K562 (cell line): ENCODE measurements at regions not wholly inside any gene's neighbourhood (a gene's known extent, or its start where the extent isn't known, plus 50 kb on each side); places are given as distances from the start of the nearest gene placed in this dataset.

ENCODE experiments used
- ATAC-seq: fragments of 200-7000 bp; cut with Tn5 transposase; 3 replicates; pipeline ENCODE4 v1.9.1; 2020; ENCODE audit warnings: moderate library complexity
- BruUV-seq: library from RNA; stranded (reverse); fragments of 400-500 nt; replicated peaks from 2 replicates; lab custom pipeline; 2021; lab: Mats Ljungman, UMichigan
- CTCF ChIA-PET: fragments of 300-600 bp; formaldehyde crosslinking; extraction: SDS; loops from one replicate; lab custom pipeline; 2021; ENCODE audit warnings: low intra/inter-chr PET ratio; lab: Yijun Ruan, JAX
- POLR2A ChIA-PET: fragments of 300-600, 350-650 bp; sonication (Branson Sonifier 250); formaldehyde crosslinking; extraction: SDS; loops from one replicate; lab custom pipeline; 2021; ENCODE audit warnings: antibody characterized with exemption, inconsistent platforms; lab: Yijun Ruan, JAX
- DNase-seq, 4 experiments: peaks; one replicate each; pipeline versions ENCODE4 v3.0.0 to v3.0.0-alpha.2; 2011 to 2018; ENCODE audit warnings: low spot score in 3 of 4, mixed read lengths in 3 of 4; ENCODE audit errors: extremely low read depth in 1 of 4
- FAIRE-seq: peaks from 2 replicates; lab custom pipeline; 2011; peaks lifted over from hg19 to GRCh38; lab: Jason Lieb, UNC
- H2AFZ ChIP-seq: 2 replicates; pipeline ENCODE4 v1.6.0; 2011; ENCODE audit warnings: low read depth, low read length, control low read depth, inconsistent platforms
- H3K27ac ChIP-seq: fragments of 200-600 bp; 3 replicates; pipeline ENCODE4 v1.8.0; 2011; ENCODE audit warnings: low read depth, mild to moderate bottlenecking, control low read depth, inconsistent platforms, low read length, moderate library complexity, mixed read lengths; ENCODE audit errors: extremely low read depth
- H3K27me3 ChIP-seq, 2 experiments: fragments of 300-600 bp in 1 of 2; 2 replicates in 1 of 2; 3 replicates in 1 of 2; pipeline versions ENCODE4 v1.6.0 to v1.8.0; 2011; ENCODE audit warnings: inconsistent platforms in 2 of 2, low read length in 2 of 2, mild to moderate bottlenecking in 1 of 2, mixed read lengths in 1 of 2, moderate library complexity in 1 of 2; ENCODE audit not compliant: control insufficient read depth in 2 of 2, insufficient read depth in 2 of 2
- H3K36me3 ChIP-seq: fragments of 300-600 bp; 3 replicates; pipeline ENCODE4 v1.8.0; 2011; ENCODE audit warnings: mild to moderate bottlenecking, low read length, inconsistent platforms; ENCODE audit not compliant: control insufficient read depth, insufficient read depth
- H3K4me1 ChIP-seq, 2 experiments: fragments of 200-600 bp in 1 of 2; replicated peaks in 1 of 2; 2 replicates in 1 of 2; 3 replicates in 1 of 2; pipeline versions ENCODE4 v1.5.1 to v1.8.0; 2011; ENCODE audit warnings: inconsistent platforms in 2 of 2, low read length in 2 of 2, mild to moderate bottlenecking in 1 of 2, mixed read lengths in 1 of 2, moderate library complexity in 1 of 2; ENCODE audit not compliant: control insufficient read depth in 2 of 2, insufficient read depth in 2 of 2
- H3K4me2 ChIP-seq: 2 replicates; pipeline ENCODE4 v1.6.1; 2011; ENCODE audit warnings: low read length, control low read depth, inconsistent platforms, mixed read lengths; ENCODE audit not compliant: insufficient read depth
- H3K4me3 ChIP-seq: fragments of 200-600 bp; sonication (generic), shearing (Covaris generic); 2 replicates; pipeline ENCODE4 v1.5.1; 2016; ENCODE audit warnings: control low read depth, inconsistent platforms
- H3K79me2 ChIP-seq: fragments of 200-600 bp; 3 replicates; pipeline ENCODE4 v1.8.0; 2011; ENCODE audit warnings: low read length, inconsistent platforms; ENCODE audit not compliant: control insufficient read depth, insufficient read depth
- H3K9ac ChIP-seq, 2 experiments: 2 replicates each; pipeline versions ENCODE4 v1.6.0 to v1.6.1; 2011; ENCODE audit warnings: low read depth in 2 of 2, low read length in 2 of 2, control low read depth in 1 of 2, inconsistent platforms in 1 of 2, mild to moderate bottlenecking in 1 of 2, mixed read lengths in 1 of 2; ENCODE audit not compliant: insufficient read depth in 1 of 2
- H3K9me1 ChIP-seq: one replicate; pipeline ENCODE4 v1.6.0; 2011; ENCODE audit warnings: inconsistent platforms, mild to moderate bottlenecking, low read length, moderate library complexity; ENCODE audit not compliant: control insufficient read depth, insufficient read depth
- H3K9me3 ChIP-seq: replicated peaks from 2 replicates; pipeline ENCODE4 v1.5.1; 2011; ENCODE audit warnings: low read depth, low read length, inconsistent platforms; ENCODE audit not compliant: control insufficient read depth, insufficient read depth
- H4K20me1 ChIP-seq: replicated peaks from 2 replicates; pipeline ENCODE4 v1.6.1; 2011; ENCODE audit warnings: low read length, inconsistent platforms, mixed read lengths; ENCODE audit not compliant: control insufficient read depth, insufficient read depth
- ADNP ChIP-seq: fragments of 200-800 bp; sonication (Bioruptor generic); IDR thresholded peaks from 2 replicates; pipeline ENCODE4 v1.6.1; 2016; ENCODE audit warnings: missing genetic modification characterization, missing compliant biosample characterization
- DLX4 ChIP-seq: fragments of 250-450 bp; sonication (Bioruptor Pico); IDR thresholded peaks from 2 replicates; pipeline ENCODE4 v1.6.1; 2021; ENCODE audit warnings: mild to moderate bottlenecking
- OTX1 ChIP-seq: fragments of 450-650 bp; formaldehyde crosslinking; IDR thresholded peaks from 2 replicates; pipeline ENCODE4 v1.4.0; 2022; ENCODE audit warnings: mild to moderate bottlenecking
- PHB2 ChIP-seq: fragments of 450-650 bp; IDR thresholded peaks from 2 replicates; pipeline ENCODE4 v1.6.1; 2017; ENCODE audit warnings: low read depth
- RBM22 ChIP-seq: fragments of 200-400 bp; formaldehyde crosslinking; IDR thresholded peaks from 2 replicates; pipeline ENCODE4 v1.6.1; 2018; ENCODE audit warnings: low read length, low read depth; ENCODE audit not compliant: poor library complexity, severe bottlenecking
- SAFB ChIP-seq: fragments of 200-400 bp; formaldehyde crosslinking; IDR thresholded peaks from 2 replicates; pipeline ENCODE4 v1.6.1; 2017; ENCODE audit warnings: low read depth, low read length, borderline replicate concordance
- TEAD1 ChIP-seq, 2 experiments: fragments of 450-650 bp in 1 of 2; sonication (generic) in 1 of 2; formaldehyde crosslinking; IDR thresholded peaks; 2 replicates each; pipeline versions ENCODE4 v1.4.0 to v1.8.0; 2020 to 2022; ENCODE audit warnings: mild to moderate bottlenecking in 2 of 2, missing genetic modification reagents in 1 of 2
- U2AF1 ChIP-seq: fragments of 200-400 bp; formaldehyde crosslinking; optimal IDR thresholded peaks from 2 replicates; pipeline ENCODE3; 2017; ENCODE audit warnings: mild to moderate bottlenecking, low read depth, low read length, moderate library complexity
- U2AF2 ChIP-seq: fragments of 200-400 bp; formaldehyde crosslinking; optimal IDR thresholded peaks from 2 replicates; pipeline ENCODE3; 2017; ENCODE audit warnings: low read depth, mild to moderate bottlenecking, low read length
- ZBTB7A ChIP-seq: IDR thresholded peaks from 2 replicates; pipeline ENCODE4 v1.6.1; 2011; ENCODE audit warnings: low read depth, mild to moderate bottlenecking, low read length, moderate library complexity, borderline replicate concordance; ENCODE audit not compliant: control insufficient read depth
- ZFPM2 ChIP-seq: fragments of 250-450 bp; sonication (Bioruptor Pico); IDR thresholded peaks from 2 replicates; pipeline ENCODE4 v1.5.1; 2022; ENCODE audit warnings: mild to moderate bottlenecking
- ZSCAN32 ChIP-seq: fragments of 450-650 bp; formaldehyde crosslinking; IDR thresholded peaks from 2 replicates; pipeline ENCODE4 v1.4.0; 2020; ENCODE audit warnings: mild to moderate bottlenecking, moderate library complexity
- WGBS: fragments of 100-300 bp; shearing (Covaris generic); methylation state at CpG from one replicate; pipeline ENCODE4 v1.1.6; 2016; ENCODE audit warnings: low coverage, mixed read lengths; ENCODE audit not compliant: insufficient coverage; ENCODE audit errors: missing lambda C conversion rate; 5-methylcytosine and 5-hydroxymethylcytosine counted together
- in situ Hi-C: fragments of 300-500 bp; cut with MboI; formaldehyde crosslinking; loops from 4 replicates; pipeline ENCODE4 v1.15.0; 2018; ENCODE audit warnings: inconsistent platforms, mixed read lengths
- intact Hi-C: fragments of 100-400 bp; cut with micrococcal nuclease; formaldehyde crosslinking; loops from 2 replicates; pipeline ENCODE4 v1.14.2; 2022

DNA sequence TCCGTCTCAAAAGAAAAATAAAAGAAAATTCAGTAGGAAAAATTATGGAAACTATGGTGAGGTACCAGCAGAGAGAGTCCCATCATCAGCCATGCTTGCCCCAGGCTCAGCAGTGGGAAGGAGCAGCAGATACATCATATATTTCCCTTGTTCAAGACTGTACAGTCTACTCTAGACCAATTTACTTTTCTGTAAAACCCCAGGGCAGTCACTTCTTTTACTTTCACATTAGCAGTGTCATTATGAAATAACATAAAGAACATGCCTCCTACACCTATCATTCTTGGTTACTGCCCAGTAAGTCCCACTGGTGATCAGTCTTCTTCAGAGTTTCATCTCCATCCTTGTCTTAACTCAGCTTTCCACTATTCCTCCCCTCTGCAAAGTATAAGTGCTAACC is 1145.0 kb downstream of the MAT2B start:
- Histone ChIP-seq H3K4me2 (no peak overlapping the region), H3K27me3 (no peaks in the 10 kb centered on the region), H4K20me1 (no peaks in the 10 kb centered on the region), H3K9ac (no peak overlapping the region), H3K27ac (no peak overlapping the region), H3K9me1 (no peaks in the 10 kb centered on the region), H3K79me2 (no peaks in the 10 kb centered on the region), H3K4me1 (no peaks in the 10 kb centered on the region), H3K4me3 (no peak overlapping the region), H2AFZ (no peak overlapping the region), H3K36me3 (no peaks in the 10 kb centered on the region), H3K9me3 (no peaks in the 10 kb centered on the region)
- no TSS peak for BruUV-seq
- POLR2A ChIA-PET: no interaction called here
- FAIRE-seq (no peak), ATAC-seq (no peak), DNase-seq (no peak)
- intact Hi-C loops: no loop called here
- TF ChIP-seq RBM22: no peak
- TF ChIP-seq U2AF1: no peak
- TF ChIP-seq SAFB: no peak
- no peak for TF ChIP-seq ADNP (tag)
- no peak for TF ChIP-seq DLX4 (CRISPR knock-in tag)
- no peak for TF ChIP-seq OTX1 (CRISPR knock-in tag)
- no peak for TF ChIP-seq TEAD1 (CRISPR knock-in tag; IDR thresholded peaks at IDR 0.05)
- TF ChIP-seq U2AF2: no peak
- TF ChIP-seq ZBTB7A: no peak
- no peak for TF ChIP-seq PHB2
- no peak for TF ChIP-seq ZSCAN32
- no peak for TF ChIP-seq ZFPM2 (CRISPR knock-in tag)
- in situ Hi-C loops: no loop called here
- WGBS: 0% methylated on average over 1 of the region's 1 CpG
- CTCF ChIA-PET: no interaction called here
